Activated CD4-positive, CD25-positive, alpha-beta regulatory T cell treated with anti-CD3 and anti-CD28 coated beads, Interleukin-2, amount 50 U/mL, for 16 hours (primary cell): ENCODE measurements at regions not wholly inside any gene's neighbourhood (a gene's known extent, or its start where the extent isn't known, plus 50 kb on each side); places are given as distances from the start of the nearest gene placed in this dataset.
"Not testable (repeated sequence)": the region's sequence is repeated elsewhere in the genome, so short reads cannot be mapped to it uniquely, and the experiment has no call there.

ENCODE experiments used
- DNase-seq: peaks from one replicate; pipeline ENCODE4 v3.0.0-alpha.2; 2020; ENCODE audit warnings: low read depth, low spot score

GRCh38 chr2:34578641-34579040, 979.5 kb upstream of the FAM98A start:
- DNase-seq: no peak

GRCh38 chr2:34570266-34570872, 971.3 kb upstream of the FAM98A start:
- DNase-seq: no peak

- no peak for DNase-seq
These were observed 968.0 kb upstream of the FAM98A start for GRCh38 chr2:34567128-34567527.

GRCh38 chr2:34552337-34552736, 953.2 kb upstream of the FAM98A start:
- DNase-seq: no peak

- no peak for DNase-seq
These were observed 950.7 kb upstream of the FAM98A start for GRCh38 chr2:34549710-34550345.

GRCh38 chr2:34547900-34548299, 948.8 kb upstream of the FAM98A start:
- no peak for DNase-seq

GRCh38 chr2:34547340-34547739, 948.2 kb upstream of the FAM98A start:
- DNase-seq: no peak

- DNase-seq: no peak
These were observed 946.5 kb upstream of the FAM98A start for GRCh38 chr2:34545486-34546136.

GRCh38 chr2:34534761-34535160, 935.7 kb upstream of the FAM98A start:
- no peak for DNase-seq

GRCh38 chr2:34534341-34534740, 935.2 kb upstream of the FAM98A start:
- DNase-seq: no peak

GRCh38 chr2:34533585-34534183, 934.6 kb upstream of the FAM98A start:
- no peak for DNase-seq

GRCh38 chr2:34529965-34530364, 930.9 kb upstream of the FAM98A start:
- DNase-seq: no peak

- no peak for DNase-seq
These were observed 924.9 kb upstream of the FAM98A start for GRCh38 chr2:34523958-34524514.

- DNase-seq: no peak
These were observed 920.6 kb upstream of the FAM98A start for GRCh38 chr2:34519659-34520058.

GRCh38 chr2:34498561-34498960, 899.5 kb upstream of the FAM98A start:
- DNase-seq: no peak

GRCh38 chr2:34494192-34494591, 895.1 kb upstream of the FAM98A start:
- DNase-seq: not testable (repeated sequence)

- no peak for DNase-seq
These were observed 893.7 kb upstream of the FAM98A start for GRCh38 chr2:34492561-34493455.

- no peak for DNase-seq
These were observed 887.9 kb upstream of the FAM98A start for GRCh38 chr2:34486965-34487364.

- no peak for DNase-seq
These were observed 882.4 kb upstream of the FAM98A start for GRCh38 chr2:34481542-34481941.

GRCh38 chr2:34480366-34480765, 881.3 kb upstream of the FAM98A start:
- no peak for DNase-seq

- no peak for DNase-seq
These were observed 876.1 kb upstream of the FAM98A start for GRCh38 chr2:34475156-34475555.
